NOMO-1 treated with DMSO at 0.1 percent for 48 hours (cell line): ENCODE measurements at regions not wholly inside any gene's neighbourhood (a gene's known extent, or its start where the extent isn't known, plus 50 kb on each side); places are given as distances from the start of the nearest gene placed in this dataset.

ENCODE experiments used
- DNase-seq: peaks from one replicate; lab custom pipeline; 2025; ENCODE audit not compliant: unreplicated experiment; lab: John Stamatoyannopoulos, UW

DNA sequence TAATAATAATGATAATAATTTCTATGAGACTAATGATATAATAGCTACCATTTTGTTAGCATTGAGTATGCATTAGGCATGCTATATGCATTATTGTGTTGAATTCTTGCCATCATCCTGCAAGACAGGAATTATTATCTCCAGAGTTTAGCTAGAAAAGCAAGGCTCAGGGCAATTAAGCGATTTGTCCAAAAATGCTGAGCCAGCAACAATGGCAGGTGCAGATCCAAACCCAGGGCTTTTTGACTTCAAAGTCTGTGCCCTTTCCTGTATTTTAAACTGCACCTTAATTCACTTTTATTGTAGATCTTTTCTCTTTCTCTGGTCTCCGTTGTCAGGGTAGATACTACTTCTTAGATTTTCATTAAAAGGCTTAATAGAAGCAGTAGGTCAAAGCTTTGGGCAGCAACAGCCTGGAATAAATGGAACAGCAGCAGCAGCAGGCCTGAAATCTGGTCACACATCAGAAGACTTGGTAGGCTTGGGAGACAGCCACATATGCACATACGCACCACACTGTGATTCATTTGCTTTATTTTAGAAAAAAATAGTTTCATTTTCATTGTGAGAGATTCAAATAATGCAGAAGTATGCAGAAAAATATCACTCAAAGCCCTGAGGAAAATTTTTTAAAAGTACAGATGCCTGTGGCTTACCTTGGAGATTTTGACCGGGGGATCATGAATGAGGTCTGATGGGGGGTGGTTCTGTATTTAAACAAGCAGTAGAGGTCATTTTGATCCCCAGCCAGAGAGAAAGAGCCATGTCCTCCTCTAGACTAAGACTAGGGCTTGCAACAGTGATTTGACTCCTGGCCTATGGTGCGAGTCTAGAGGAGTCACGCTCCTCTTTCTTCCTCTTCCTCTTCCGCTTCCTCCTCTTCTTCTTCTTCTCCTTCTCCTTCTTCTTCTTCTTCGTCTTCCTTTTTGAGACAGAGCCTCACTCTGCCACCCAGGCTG is 455.7 kb downstream of the TSN start:
- DNase-seq: no peak

DNA sequence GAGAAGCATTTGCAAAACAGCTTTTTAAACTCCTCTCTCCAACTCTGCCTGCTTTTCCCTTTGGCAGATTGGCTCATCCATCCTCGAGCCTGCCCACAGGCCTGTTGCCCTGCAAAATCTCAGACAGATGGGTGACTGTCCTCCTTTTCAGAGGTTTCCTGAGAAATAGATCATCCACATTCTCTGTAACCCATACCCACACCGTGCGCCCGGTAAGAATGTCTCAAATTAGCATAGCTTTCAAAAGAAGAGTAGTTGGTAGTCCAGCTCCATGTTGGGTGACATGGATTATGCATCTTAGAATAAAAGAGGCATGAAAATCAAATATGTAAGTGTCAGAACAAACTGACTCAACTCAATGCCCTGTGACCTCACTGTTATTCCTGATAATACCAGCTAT is 457.9 kb downstream of the TSN start:
- no peak for DNase-seq

DNA sequence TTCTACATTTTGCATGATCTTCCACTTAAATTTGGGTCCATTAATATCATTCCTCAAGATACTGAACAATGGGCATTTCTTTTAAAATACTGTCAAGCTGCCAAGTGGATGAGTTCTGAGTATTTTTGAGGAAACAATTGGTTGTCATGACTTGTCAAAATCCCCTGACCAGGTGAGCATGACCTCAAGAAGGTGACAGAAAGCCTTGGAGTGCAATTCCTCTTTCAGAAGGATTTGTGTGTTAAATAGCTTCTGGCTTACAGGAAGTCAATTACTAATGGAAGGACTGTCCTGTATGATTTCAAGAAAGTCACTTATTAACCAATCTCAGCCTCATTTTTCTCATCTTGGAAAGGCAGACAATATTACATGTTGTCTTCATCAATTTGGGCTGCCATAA is 460.6 kb downstream of the TSN start:
- no peak for DNase-seq

DNA sequence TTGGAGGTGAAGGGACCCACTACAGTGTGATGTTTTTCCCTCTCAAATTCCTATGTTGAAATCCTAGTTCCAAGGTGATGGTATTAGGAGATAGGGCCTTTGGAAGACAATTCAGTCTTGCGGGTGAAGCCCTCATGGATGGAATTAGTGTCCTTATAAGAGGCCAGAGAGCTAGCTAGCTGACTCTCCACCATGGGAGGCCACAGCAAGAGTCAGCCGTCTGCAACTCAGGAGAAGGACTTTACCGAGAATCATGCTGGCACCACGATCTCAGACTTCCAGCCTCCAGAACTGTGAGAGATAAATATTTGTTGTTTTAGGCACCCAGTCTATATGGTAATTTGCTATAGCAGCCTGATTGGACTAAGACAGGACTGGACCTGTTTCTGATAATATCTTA is 461.4 kb downstream of the TSN start:
- no peak for DNase-seq

DNA sequence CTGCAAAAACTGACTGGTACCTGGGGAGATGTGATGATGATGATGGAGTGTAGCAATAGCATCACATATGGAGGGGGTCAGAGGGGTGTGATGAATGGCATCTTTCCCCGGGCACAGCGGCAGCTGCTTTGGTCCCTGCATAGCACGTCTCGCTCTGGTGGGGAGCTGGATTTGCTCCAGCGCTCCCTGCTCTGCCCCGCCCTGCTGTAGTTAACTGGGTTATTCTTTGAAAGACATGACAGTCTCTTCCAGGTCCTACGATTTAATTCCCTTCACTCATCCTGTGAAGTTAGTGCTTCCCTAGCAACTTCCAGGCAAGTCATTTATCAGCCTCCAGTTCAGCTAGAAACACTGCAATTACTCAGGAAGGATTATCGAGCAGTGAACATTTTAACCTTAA is 463.1 kb downstream of the TSN start:
- no peak for DNase-seq

DNA sequence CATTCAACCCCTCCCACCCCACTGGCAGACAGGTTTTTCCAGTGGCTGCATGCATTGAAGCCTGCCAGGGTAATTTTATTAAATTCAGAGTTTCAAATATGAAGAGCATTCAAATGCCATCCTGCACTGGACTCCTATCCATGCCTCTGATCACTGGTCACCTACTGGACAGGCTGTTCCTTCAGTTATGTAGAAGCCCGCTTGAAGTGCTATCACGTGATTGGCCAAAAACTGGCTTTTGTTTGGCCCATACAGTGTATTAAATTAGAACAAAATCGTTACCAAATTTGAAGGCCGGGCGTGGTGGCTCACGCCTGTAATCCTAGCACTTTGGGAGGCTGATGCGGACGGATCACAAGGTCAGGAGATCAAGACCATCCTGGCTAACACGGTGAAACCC is 464.1 kb downstream of the TSN start:
- no peak for DNase-seq

DNA sequence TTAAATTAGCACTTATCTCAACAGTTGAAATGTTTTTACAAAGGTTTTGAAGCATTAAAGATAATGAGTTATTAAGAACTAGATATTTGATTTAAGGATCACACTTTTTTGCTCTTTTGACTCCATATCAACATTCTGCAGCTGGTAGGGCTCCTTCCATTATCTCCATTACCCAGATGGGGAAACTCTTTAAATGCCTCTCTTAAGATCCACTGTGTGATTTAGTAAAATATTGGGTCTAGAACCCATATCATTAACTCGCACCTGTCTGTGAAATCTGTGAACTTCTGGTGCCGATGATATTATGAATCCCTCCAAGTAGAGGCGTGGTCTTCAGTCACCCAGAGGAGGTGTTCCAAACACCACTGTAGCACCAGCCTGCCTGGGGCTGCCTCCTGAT is 466.2 kb downstream of the TSN start:
- no peak for DNase-seq

DNA sequence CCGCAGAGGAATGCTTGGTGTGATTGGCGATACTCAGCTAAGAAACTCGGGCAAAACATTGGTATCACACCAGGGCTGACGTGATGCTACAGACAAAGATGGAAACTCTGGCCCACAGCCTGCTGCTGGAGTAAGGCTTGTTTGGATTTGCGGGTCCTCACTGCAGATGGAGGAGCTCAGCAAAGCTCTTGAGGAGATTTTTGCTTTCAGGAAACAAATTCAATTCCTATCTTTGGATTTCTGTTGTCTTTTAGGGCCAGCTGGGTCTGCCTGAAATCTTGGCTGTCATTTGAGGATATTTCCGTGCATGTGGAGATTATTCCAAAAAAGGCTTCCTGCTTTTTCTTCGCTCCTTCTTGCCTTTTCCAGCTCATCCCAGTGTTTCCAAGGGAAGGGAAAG is 475.8 kb downstream of the TSN start:
- DNase-seq: no peak

DNA sequence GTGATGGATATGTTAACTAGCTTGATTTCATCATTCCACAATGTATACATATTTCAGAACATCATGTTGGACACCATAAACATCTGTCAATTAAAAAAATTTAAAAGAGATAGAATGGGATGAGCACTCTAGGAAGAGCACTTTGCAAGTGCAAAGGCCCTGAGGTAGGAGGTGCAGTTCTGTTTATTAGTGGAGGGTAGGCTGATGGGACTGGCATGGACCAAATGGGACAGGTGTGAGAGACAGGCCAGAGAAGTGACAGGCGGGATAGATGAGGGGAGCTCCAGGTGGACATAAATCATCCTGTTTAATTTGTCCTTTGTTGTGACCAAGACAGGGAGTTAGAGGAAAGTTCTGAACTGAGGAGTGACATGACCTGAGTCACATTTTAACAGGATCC is 477.9 kb downstream of the TSN start:
- no peak for DNase-seq

DNA sequence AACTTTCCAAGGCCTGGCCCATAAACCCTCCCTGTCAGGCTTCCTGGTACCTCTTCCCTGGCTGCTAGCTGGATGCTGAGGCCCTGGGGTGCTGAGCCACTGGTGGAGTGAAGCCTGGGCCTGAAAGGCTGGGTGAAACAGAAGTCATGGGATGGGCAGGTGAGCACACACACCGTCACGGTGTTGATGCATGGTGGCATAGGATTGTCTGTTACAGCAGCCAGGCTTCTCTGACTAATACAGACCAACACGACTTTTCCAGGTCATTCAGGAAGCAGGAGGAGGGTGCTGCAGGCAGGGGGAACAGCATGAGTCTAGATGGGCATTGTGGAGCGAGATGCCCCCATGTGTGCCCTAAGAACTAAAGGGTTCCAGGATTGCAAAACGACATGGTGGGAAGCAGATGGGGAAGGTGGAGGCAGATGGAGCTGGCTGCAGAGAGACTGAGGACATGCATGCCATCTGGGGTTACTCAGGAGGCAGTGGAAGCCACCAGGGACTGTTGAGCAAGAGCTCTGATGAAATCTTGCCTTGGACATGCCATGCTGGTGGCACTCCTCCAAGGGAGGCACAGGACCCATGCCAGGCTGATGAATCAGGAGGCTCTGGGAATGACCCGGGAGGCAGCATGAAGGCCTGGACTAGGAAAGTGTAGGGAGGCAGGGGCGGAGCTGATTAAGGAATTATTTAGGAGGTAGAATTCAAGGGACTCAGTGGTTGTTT is 480.9 kb downstream of the TSN start:
- DNase-seq: no peak

DNA sequence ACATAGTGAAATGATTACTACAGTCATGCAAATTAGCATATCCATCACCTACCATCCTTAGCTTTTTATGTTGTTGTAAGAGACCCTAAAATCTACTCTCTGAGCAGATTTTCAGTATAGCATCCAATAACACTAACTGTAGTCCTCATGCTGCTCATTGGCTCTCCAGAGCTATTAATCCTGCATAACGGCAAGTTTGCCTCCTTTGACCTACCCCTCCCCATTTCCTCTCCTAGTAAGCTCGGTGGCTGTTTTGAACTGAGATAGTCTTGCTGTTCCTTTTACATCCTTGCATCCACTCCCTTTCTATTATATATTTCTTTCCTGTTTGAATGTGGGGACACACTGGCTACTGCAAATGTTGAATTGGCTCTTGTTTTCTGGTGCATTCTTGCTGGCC is 481.5 kb downstream of the TSN start:
- no peak for DNase-seq

DNA sequence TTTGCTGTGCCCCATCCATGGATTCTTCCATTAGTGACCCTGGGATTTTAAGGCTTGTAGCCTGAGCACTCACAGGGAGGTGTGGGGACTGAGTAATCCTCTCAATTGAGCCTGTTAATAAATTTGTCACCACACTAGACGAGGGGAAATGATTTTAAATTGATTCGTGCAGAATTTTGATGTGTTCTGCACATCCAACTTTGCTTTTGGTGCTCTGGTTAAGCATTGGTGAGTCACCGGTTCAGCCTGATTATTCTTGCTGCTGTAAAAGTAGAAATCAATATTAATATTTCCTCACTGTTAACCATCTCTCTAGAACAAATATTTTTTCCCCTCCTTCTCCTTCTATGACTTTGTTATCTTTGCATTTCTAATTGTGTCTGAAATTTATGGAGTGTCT is 482.0 kb downstream of the TSN start:
- DNase-seq: no peak

DNA sequence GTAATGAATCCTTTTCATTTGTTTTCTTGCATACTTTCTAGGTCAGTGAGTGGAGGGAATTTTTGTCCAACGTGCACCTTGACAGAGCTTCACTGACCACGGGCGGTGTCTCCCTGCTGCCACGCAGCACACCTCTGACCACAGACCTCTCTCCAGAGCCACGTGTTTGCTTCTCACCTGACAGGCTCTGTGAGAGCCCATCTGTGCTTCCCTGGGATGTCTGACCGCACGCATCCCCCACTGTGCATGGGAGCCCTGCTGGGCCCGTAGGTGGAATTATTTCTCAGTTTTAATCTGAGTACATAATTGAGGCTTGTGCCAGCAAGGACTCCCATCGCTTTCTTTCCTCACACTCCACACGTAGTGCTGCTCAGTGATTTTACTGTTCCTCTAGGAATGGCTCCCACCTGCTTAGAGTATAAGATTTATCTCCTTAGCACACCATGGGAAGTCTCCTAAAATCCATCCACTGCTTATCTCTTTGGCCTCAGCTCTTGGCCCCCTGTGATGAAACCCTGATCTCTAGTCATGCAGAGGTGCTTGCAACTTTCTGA is 482.6 kb downstream of the TSN start:
- no peak for DNase-seq

DNA sequence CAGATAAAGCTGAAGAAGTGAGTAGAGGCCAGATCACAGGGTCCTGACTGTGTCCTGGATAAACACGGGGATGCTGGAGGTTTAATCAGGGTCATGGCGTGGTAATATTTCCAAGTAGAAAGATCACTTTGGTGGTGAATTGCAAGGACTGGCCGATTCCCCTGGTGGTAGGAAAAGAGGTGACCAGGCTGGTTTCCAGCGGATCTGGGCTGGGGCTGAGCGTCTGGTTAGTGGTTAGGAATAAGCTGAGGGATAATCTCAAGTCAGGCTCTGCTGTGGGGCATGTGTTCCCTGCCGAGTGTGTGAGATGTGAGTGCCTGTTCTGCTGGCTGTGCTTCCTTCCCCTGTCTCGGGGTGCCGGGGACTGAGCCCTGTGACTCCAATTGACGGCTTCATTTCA is 484.0 kb downstream of the TSN start:
- no peak for DNase-seq

DNA sequence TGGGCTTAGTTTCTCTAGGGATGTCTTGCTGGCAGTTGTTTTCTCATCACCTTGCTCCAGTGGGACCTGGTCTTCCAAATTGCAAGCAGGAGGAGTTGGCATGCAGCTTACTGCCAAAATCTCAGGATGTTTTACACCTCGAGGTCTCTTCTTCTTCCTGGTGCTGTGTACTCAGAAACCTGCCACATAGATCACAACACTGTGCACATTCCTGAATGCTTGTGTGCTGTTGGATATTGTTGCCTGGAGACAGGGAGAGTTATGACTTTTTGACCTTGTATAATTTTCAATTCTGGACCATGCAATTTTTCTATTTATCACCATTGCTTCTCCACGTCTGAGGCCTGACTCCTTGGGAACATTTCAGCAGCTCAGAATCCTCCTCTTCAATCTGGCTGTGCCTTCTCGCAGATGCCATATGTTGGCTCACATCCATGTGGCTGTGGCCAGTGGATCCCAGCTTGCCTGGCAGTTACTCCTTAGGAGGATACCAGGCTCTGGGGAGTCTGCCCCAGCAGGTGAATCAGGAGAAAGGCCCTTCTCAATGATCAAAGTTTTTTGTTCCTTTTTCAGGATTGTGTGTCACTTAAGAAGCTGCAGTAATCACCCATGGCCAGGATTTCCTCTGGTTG is 489.3 kb downstream of the TSN start:
- DNase-seq: no peak

DNA sequence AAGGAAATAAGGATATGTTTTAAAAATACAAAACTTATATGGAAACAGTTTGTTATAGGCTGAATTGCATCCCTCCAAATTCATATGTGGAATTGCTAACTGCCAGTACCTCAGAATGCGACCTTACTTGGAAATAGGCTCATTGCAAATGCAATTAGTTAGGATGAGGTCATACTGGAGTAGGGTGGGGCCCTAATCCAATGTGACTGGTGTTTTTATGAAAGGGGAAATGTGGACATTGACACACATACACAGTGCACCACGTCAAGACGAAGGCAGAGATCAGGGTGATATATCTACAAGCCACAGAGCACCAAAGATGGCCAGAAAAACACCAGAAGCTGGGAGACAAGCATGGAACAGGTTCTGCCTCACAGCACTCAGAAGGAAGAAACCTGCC is 494.2 kb downstream of the TSN start:
- no peak for DNase-seq

DNA sequence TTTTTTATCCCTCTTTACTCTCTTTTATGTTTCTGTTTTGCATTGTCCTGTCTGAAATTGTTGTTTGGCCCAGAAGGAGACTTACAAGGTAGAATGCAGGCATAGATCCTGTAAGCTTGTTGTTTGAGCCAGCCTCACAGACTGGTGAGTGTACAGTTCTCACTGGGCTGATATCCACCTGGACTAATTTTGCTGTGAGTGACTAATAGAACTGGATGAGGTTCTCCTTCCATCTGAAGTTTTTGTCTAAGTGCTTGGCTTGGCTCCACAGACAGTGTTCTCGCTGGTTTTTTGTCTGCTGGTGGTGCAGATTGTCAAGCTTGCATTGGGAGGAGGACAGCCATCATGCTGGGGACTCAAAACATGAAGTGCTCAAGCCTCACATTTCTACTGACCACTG is 495.7 kb downstream of the TSN start:
- DNase-seq: no peak

DNA sequence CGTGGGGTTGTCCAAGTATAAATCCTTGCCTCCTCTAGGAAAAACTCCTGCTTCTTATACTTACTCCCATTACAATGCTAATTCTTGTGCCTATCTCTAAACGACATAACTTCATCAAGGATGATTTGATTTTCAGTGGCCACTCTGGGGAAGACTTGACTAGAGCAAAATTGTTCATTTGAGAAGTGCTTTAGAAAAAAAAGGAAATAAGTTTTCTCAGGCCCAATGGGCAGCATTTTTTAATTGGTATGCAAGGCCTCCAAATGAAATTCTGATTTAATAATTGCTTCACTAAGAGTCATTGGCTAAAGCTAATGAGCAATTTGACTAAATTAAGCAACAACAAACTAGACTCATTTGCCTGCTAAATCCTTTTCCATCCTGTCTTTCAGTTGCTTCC is 496.1 kb downstream of the TSN start:
- DNase-seq: no peak

DNA sequence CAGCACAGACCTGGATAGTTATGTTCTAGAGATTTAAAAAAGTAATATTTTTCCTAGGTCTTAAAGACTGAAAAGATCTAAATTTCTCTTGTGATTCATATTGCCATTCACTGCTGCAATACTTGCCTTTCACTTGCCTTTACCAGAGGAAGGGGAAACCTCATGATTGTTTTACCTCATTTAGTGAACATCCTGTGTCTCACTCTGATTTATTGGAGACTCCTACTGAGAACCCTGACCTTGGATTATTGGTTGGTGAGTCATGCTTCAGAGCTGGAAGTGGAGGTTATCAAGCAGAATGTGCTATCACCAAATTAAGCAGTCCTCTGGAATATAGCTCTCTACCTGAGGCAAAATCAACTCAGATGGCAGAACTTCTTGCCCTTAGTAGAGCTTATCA is 500.5 kb downstream of the TSN start:
- DNase-seq: no peak

DNA sequence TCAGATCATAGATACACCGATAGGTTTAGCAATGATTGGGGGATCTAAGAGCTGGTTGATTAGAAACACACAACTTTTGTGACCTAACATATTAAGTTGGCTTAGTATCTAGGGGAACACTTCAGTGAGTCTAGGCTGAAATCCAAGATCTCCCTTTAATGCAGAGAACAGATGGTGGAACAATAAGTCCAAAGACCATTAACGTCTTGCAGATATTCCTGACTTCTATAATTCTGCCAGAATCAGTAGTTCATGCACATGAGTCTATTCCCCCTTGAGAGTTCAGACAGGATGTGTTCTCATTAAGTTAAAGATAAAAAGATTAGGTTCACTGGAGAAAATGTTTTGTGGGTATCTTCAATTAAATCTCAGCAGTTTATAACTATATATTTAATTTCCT is 506.5 kb downstream of the TSN start:
- DNase-seq: no peak

DNA sequence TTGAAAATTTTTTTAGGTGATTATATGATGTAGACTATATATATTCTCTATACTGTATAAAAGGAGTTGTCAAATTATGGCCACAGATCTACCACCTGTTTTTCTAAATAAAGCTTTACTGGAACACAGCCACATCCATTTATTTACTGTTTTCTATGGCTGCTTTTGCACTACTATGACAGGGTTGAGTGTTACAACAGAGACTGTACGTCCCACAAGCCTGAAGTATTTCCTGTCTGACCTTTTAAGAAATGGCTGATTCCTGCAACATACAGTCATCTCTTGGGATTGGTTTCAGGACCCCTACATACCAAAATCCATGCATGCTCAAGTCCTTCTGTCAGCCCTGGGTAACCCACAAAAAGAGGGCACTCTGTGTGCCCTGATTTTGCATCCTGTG is 508.3 kb downstream of the TSN start:
- no peak for DNase-seq

DNA sequence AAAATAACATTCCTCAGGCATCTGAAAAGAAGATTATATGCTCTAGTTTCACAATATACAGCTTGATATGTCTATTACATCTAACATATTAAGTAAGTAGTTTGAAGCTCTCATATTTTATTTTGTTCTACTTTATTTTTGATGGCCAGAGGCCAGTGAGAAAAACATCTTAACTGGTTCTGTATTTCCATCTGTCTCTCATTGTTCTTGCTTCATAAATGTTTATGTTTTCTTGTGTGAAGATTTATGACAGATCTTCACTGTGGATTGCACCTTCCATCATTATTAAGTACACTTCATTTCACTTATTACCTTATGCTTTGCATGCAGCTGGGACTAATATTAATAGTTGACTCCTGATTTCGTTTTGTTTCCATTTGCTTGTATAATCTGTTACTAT is 511.2 kb downstream of the TSN start:
- DNase-seq: no peak
